GM20000 (cell line): ENCODE measurements at regions not wholly inside any gene's neighbourhood (a gene's known extent, or its start where the extent isn't known, plus 50 kb on each side); places are given as distances from the start of the nearest gene placed in this dataset.
"Not testable (repeated sequence)": the region's sequence is repeated elsewhere in the genome, so short reads cannot be mapped to it uniquely, and the experiment has no call there.

ENCODE experiments used
- DNase-seq: peaks from one replicate; pipeline ENCODE4 v3.0.0; 2012; ENCODE audit warnings: low spot score
- TF ChIP-seq, protein P1 (sequence below): IDR thresholded peaks from 2 replicates; pipeline ENCODE4 v1.5.1; 2012; ENCODE audit warnings: mild to moderate bottlenecking, control low read depth; ENCODE audit errors: extremely low read depth, missing control alignments

GRCh38 chr3:187810021-187810446 is 64.8 kb upstream of the BCL6 start:
- no peak for DNase-seq
- TF ChIP-seq, protein P1, sequence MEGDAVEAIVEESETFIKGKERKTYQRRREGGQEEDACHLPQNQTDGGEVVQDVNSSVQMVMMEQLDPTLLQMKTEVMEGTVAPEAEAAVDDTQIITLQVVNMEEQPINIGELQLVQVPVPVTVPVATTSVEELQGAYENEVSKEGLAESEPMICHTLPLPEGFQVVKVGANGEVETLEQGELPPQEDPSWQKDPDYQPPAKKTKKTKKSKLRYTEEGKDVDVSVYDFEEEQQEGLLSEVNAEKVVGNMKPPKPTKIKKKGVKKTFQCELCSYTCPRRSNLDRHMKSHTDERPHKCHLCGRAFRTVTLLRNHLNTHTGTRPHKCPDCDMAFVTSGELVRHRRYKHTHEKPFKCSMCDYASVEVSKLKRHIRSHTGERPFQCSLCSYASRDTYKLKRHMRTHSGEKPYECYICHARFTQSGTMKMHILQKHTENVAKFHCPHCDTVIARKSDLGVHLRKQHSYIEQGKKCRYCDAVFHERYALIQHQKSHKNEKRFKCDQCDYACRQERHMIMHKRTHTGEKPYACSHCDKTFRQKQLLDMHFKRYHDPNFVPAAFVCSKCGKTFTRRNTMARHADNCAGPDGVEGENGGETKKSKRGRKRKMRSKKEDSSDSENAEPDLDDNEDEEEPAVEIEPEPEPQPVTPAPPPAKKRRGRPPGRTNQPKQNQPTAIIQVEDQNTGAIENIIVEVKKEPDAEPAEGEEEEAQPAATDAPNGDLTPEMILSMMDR: no peak

- TF ChIP-seq, protein P1: no peak
- DNase-seq: no peak
Observed at GRCh38 chr3:187811585-187812250, 66.5 kb upstream of the BCL6 start.

DNA sequence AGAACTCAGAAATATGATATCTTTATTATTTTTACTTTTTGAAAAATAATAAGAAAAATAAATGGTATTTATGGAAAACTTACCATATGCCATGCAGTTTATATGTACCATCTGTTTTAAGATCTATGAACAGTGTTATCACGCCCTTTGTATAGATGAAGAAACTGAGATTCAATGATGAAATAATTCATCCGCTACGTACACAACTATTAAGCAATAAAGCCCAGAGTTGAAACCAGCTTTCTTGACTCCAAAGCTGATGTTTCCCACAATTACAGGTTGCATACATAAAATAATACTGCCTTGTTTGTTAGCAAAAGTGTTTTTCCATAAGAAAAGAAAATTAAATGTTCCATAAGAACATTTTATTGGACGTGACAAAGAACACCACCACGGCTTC is 67.2 kb upstream of the BCL6 start:
- DNase-seq: no peak
- TF ChIP-seq, protein P1: no peak

- no peak for DNase-seq
- TF ChIP-seq, protein P1: no peak
Observed at GRCh38 chr3:187813198-187813597, 67.9 kb upstream of the BCL6 start.

- DNase-seq: not testable (repeated sequence)
Observed at GRCh38 chr3:187817766-187818165, 72.5 kb upstream of the BCL6 start.

DNA sequence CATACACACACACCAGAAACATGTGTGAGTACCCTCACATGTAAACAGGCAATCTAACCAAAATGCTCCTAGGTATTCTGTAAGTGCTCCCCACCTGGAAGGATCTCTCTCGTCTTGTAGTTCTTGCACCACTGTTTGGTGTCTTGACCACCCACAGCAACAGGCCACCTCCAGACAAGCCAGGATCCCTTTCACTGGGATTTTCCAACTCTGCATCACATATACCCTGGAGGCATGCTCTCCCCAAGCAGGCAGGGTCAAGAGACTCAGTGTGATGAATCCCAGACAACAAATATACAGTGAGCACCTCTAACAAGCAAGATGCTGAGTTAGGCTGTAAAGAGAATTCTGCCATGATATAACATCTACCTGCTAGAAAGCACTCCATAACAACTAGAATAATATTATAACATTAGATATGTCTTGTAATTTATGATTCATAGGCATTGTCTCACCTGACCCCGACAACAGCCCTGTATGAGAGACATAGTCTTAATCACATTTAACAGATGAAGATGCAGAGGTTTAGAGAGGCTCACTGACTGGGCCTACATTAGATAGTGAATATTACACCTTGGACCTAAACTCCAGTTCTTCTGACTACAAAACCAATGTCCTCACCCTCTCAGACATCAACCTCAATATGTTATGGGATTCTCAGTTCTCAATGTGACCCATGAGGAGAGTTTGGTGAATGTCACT is 76.5 kb upstream of the BCL6 start:
- no peak for DNase-seq
- TF ChIP-seq, protein P1: no peak

DNA sequence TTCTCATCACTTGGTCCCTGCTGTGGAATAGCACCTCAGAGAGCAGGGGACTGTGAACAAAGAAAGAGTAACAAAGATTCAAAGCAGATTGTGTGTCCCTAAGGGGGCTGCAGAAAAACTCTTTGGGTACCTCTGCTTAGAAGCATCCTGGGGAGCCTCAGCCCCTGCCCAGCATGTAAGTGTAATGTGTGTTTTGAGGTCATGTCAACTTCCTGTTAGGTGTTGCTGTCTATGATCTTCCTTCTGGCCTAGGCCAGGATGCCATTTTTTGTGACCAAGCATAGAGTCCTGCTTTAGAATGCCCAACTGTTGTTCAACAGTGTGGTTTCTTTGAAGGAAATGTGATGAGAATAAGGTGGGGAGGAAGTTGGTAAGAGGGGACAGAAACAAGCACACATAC is 77.1 kb upstream of the BCL6 start:
- TF ChIP-seq, protein P1: no peak
- no peak for DNase-seq

- TF ChIP-seq, protein P1: no peak
- no peak for DNase-seq
Observed at GRCh38 chr3:187823746-187824145, 78.5 kb upstream of the BCL6 start.
